Glomerular endothelial cell (primary cell): ENCODE measurements at regions not wholly inside any gene's neighbourhood (a gene's known extent, or its start where the extent isn't known, plus 50 kb on each side); places are given as distances from the start of the nearest gene placed in this dataset.

Source experiments
- DNase-seq: peaks from one replicate; pipeline ENCODE4 v3.0.0-alpha.2; 2011; ENCODE audit warnings: low read depth, low spot score; ENCODE audit errors: extremely low read depth

- DNase-seq = no peak
Measured at GRCh38 chr6:168838037-168838399, 397.0 kb downstream of the SMOC2 start.

DNA sequence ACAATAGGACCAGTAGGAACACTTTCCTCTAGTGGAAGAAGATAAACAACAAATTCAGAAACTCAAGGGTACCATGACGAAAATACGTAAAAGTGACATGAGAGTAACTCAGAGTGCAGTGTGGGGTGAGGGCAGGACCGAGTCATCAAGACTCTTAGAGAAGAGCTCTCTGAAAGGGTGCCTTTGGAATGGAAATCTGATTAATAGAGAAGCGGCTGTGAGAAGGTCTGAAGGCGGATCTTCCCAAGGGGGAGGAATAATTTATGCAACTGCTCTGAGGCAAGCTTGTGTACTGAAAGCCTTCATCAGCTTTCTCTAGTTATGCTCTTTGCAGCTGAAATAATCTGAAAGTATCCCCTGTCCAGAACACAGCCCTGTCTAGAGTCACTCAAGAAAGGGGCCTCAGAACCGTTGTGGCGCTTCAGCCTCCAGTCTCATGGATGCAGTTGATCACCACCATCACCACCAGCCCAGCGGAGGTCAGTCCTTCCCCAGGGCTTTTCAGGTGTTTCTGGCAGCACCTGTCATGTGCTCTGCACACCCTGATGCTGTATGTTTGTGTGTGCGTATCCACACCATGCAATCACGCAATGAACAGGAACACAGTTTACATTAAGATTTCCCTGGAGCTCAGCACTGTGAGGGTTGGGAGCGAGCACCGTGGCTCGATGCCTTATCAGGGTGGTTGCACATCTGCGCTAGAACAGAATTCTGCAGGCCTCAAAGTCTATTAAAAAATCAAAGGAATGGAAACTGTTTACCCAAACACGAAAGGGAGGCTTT, 396.5 kb downstream of the SMOC2 start:
- DNase-seq = no peak

DNA sequence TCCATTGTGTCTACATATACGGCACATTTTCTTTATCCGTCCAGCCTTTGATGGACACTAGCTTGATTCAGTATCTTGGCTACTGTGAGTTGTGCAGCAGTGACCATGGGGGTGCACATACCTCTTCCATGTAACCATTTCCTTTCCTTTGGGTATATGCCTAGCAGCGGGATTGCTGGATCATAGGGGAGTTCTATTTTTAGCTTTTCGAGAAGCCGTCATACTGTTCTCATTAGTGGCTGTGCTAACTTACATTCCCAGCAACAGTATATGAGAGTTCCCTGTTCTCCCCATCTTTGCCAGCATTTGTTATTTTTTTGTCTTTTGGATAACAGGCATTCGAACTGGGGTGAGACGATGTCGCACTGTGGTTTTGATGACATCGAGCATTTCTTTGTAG, 395.0 kb downstream of the SMOC2 start:
- no peak for DNase-seq

- DNase-seq = no peak
Measured at GRCh38 chr6:168834801-168835200, 393.8 kb downstream of the SMOC2 start.

DNA sequence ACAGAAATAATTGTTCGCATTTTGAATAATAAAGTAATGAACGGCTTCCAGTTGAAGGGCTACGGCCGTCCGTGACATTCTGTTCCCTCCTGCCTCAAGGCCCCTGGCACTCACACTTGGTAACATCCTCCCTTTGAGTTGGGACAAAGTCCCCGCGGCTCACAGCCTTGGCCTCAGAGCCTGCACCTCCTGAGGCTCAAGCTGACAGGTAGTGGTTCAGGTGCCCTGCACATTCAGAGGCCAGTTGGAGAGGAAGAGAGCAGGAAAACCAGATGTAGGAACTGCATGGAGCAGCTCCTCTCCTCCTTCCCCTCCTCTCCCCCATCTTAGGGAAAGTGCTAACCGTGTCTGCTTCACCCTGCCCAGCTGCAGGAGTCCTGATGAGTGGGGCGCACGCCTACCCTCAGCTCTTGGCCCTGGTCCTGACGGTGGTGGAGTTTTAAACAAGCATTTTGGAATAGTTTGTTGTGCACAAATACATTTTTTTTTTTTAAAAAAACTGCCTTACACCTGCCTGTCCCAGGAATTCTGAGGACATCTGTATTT, 393.1 kb downstream of the SMOC2 start:
- no peak for DNase-seq

DNA sequence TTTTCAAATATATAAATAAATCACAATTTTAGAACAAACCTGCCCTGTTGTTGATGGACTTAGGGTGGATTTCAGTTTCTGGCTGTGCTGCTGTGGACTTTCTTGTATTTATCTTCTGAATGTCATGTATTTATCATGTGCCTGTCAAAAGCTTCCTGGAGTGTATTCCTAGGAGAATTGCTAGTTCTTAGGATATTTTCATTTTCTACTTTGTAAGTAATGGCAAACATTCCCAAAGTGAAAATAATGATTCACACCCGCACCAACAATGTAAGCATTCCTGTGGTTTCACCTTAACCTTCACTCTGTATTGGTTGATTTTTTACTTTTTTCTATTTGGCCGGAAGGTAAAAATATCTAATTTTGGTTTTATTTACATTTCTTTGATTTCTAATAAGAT, 387.8 kb downstream of the SMOC2 start:
- DNase-seq = no peak

GRCh38 chr6:168828035-168828434, 387.1 kb downstream of the SMOC2 start:
- DNase-seq = no peak

- no peak for DNase-seq
Measured at GRCh38 chr6:168827586-168827871, 386.5 kb downstream of the SMOC2 start.

GRCh38 chr6:168826726-168827585, 386.0 kb downstream of the SMOC2 start:
- DNase-seq = no peak

GRCh38 chr6:168826078-168826390, 385.1 kb downstream of the SMOC2 start:
- no peak for DNase-seq

GRCh38 chr6:168825226-168826077, 384.5 kb downstream of the SMOC2 start:
- DNase-seq = no peak

DNA sequence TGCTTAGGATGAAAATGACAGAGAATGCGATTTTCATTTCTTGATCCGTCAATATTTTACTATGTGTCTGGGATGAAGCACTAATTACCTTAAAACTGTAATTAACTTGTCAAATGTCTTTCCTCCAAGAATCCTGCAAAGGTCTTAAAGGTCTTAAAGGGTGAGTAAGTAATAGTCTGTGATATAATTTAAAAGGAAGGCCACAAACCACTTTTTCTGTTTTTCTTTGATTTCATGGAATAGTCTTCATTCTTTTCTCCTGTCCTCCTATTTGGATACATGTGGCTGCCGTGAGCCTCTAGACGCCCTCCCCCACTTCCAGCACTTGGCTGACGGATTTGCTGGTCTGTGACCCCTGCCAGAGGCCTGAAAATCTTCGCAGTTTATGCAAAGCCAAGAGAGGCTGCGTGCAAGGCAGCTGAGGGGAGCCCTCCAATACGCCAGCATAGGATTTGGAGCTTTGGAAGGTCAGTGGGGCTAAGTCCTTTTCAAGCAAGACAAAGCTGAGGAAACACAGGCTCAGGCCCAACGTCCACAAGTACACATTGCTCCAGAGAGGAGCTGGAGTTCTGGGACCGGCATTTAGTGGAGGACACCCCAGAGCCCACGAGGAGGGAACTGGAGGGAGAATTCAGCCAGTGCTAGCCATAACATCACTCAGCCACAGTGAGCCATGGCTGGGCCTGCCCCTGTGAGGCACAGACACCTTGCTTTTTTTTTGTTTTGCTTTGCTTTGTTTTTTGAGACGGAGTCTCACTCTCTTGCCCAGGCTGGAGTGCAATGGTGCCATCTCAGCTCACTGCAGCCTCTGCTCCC, 382.6 kb downstream of the SMOC2 start:
- no peak for DNase-seq

DNA sequence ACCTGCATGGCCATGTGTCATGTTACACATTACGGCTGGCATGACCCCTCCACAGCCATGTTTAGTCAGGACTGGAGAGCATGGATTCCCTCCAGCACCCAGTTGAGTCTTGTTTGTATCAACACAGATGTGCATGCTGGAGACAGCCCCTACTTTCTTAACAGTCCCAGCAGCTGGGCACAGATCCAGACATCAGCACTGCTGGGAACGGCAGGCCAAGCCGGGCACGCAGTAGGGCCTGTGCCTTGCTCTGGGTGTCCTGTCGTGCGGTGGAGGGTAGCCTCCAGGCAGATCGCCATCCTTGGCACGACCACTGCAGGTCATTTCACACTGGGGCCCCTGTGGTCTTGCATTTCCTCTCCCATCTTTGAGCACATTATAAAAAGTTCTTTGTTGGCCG, 381.4 kb downstream of the SMOC2 start:
- DNase-seq = no peak

GRCh38 chr6:168819546-168819945, 378.6 kb downstream of the SMOC2 start:
- DNase-seq = no peak

GRCh38 chr6:168817558-168818159, 376.7 kb downstream of the SMOC2 start:
- DNase-seq = no peak

- DNase-seq = no peak
Measured at GRCh38 chr6:168815229-168815628, 374.2 kb downstream of the SMOC2 start.

DNA sequence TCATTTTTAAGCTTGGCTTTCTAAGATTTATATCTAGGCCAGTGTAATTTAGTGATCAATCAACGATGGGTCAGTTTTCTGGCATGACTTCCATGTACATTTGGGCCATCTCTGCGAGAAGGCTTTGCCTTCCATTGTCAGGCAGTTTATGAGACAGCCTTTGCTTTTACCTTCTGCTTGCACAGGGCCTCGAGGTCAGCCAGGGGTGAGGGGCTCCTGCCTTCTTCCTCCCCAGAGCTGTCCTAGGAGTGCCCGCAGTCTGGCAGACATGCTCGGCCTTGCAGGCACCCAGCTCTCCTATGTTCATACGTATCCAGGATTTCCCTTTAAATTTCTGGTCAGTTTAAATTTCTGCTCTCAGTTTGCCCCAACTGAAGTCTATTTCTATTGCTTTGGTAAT, 367.2 kb downstream of the SMOC2 start:
- DNase-seq = no peak

- no peak for DNase-seq
Measured at GRCh38 chr6:168804331-168804730, 363.3 kb downstream of the SMOC2 start.

DNA sequence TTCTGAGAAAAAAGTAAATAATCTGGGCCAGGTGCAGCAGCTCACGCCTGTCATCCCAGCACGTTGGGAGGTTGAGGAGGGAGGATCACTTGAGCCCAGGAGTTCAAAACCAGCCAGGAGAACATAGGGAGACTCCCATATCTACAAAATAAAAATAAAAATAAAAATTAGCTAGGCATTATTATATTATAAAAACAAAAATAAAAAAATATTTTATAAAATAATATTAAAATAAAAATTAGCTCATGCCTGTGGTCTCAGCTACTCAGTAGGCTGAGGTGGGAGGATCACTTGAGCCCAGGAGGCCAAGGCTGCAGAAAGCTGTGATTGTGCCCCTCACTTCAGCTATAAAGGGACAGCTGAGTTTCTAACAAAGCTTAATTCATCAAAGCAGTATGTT, 362.9 kb downstream of the SMOC2 start:
- DNase-seq = no peak

- no peak for DNase-seq
Measured at GRCh38 chr6:168799067-168799466, 358.1 kb downstream of the SMOC2 start.
